ENCODE measurements at regions not wholly inside any gene's neighbourhood (a gene's known extent, or its start where the extent isn't known, plus 50 kb on each side); places are given as distances from the start of the nearest gene placed in this dataset.

DNA sequence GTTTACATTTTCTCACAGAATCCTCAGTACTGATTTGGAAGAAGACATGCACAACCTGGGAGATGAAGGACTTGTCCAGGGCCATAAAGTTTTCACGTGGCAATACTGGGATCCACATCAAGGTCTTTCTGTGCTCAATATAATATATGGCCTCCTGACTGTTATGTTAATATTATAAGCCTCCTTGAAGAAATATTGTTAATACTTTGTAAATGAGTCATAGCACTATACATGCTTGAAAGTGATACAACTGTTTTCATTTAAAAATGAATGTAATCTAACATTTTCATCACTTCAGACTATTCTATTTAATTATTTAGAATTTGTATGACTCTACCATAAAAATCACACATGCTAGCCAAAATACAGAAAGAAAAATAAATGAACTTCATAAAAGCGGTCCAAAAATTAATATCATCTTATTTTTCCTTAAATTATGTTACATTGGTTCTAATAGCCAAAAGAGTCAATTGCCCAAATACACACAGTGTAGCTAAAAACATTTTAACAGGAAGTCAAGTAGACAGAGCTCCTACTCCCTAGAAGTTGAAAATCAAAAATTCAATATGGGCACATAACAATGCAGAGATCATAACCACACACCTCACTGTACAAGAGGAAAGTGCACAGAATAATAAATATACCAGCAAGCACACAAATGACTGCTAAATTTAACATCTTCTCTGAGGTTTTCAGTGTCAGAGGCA, 188.0 kb upstream of the HDDC2 start:
- Histone ChIP-seq H3K9me3 (replicated peaks; ENCODE audit: control insufficient read depth, insufficient read depth, low read depth, low read length) (no peaks in the 10 kb centered on the region), H2AFZ (ENCODE audit: low read depth, low read length) (no peak overlapping the region), H3K4me3 (no peak overlapping the region), H3K27me3 (ENCODE audit: control insufficient read depth in 2 of 2, insufficient read depth in 2 of 2, low read length in 2 of 2) (peaks cover 0 to 3% of the 10 kb centered on the region in 2 experiments; a peak in 1 of 5 replicates), H3K4me2 (ENCODE audit: insufficient read depth, low read length) (no peak overlapping the region), H3K9ac (ENCODE audit: insufficient read depth in 1 of 2, low read depth in 2 of 2, low read length in 2 of 2) (no peak overlapping the region), H3K79me2 (ENCODE audit: control insufficient read depth, insufficient read depth, low read length) (no peaks in the 10 kb centered on the region), H3K4me1 (replicated peaks in 1 of 2; ENCODE audit: control insufficient read depth in 2 of 2, insufficient read depth in 2 of 2, low read length in 2 of 2) (no peaks in the 10 kb centered on the region), H3K27ac (ENCODE audit: extremely low read depth, low read depth, low read length) (no peak overlapping the region), H4K20me1 (replicated peaks; ENCODE audit: control insufficient read depth, insufficient read depth, low read length) (no peaks in the 10 kb centered on the region), H3K9me1 (ENCODE audit: control insufficient read depth, insufficient read depth, low read length) (no peaks in the 10 kb centered on the region), H3K36me3 (ENCODE audit: control insufficient read depth, insufficient read depth, low read length) (no peaks in the 10 kb centered on the region)
- CTCF ChIA-PET (ENCODE audit: low intra/inter-chr PET ratio) = no interaction called here
- 0% methylated on average over 2 of the region's 2 CpGs for WGBS (ENCODE audit: insufficient coverage, low coverage, missing lambda C conversion rate)
- in situ Hi-C loops (cut with MboI) (no loop called here), intact Hi-C loops (cut with micrococcal nuclease) (no loop called here)
- ATAC-seq (no peak), DNase-seq (ENCODE audit: extremely low read depth in 1 of 4, low spot score in 3 of 4) (no peak), FAIRE-seq (no peak)
- BruUV-seq (replicated peaks) = no TSS peak
- POLR2A ChIA-PET = no interaction called here
- no peak for TF ChIP-seq RFX1 (IDR thresholded peaks at IDR 0.05)
- no peak for TF ChIP-seq ZFPM2 (CRISPR knock-in tag; IDR thresholded peaks at IDR 0.05)
- TF ChIP-seq ZBTB8A (IDR thresholded peaks at IDR 0.05; ENCODE audit: partially characterized antibody) = no peak
- no peak for TF ChIP-seq LARP7 (IDR thresholded peaks at IDR 0.05)
- no peak for TF ChIP-seq E2F1 (CRISPR knock-in tag; IDR thresholded peaks at IDR 0.05)
- TF ChIP-seq FOXK1 (CRISPR knock-in tag; IDR thresholded peaks at IDR 0.05; ENCODE audit: borderline replicate concordance) = no peak
- TF ChIP-seq SMAD1 (IDR thresholded peaks at IDR 0.05; ENCODE audit: low read depth, low read length, partially characterized antibody) = no peak
- no peak for TF ChIP-seq ZNF224 (CRISPR knock-in tag; IDR thresholded peaks at IDR 0.05)
